GM12875 (cell line): ENCODE measurements at regions not wholly inside any gene's neighbourhood (a gene's known extent, or its start where the extent isn't known, plus 50 kb on each side); places are given as distances from the start of the nearest gene placed in this dataset.

Source experiments
- H3K4me3 ChIP-seq: one replicate; pipeline ENCODE4 v1.5.1; 2011; ENCODE audit warnings: low read depth, low read length, control low read depth
- CTCF ChIP-seq: IDR thresholded peaks from 2 replicates; pipeline ENCODE4 v1.5.1; 2011; ENCODE audit warnings: low read depth, mild to moderate bottlenecking, control low read depth, inconsistent platforms, low read length, moderate library complexity, borderline replicate concordance; ENCODE audit not compliant: insufficient read depth

- TF ChIP-seq CTCF, result no peak
- H3K4me3 ChIP-seq, result no peak overlapping the region
Measured at GRCh38 chr3:177286034-177286433, 88.8 kb upstream of the TBL1XR1 start.

- TF ChIP-seq CTCF, result no peak
Measured at GRCh38 chr3:177287231-177287630, 89.9 kb upstream of the TBL1XR1 start.

GRCh38 chr3:177290633-177291032 is 93.4 kb upstream of the TBL1XR1 start:
- no peak for TF ChIP-seq CTCF
- no peak overlapping the region for H3K4me3 ChIP-seq

More at GRCh38 chr3:177287231-177287630, 89.9 kb upstream of the TBL1XR1 start:
- no peak overlapping the region for H3K4me3 ChIP-seq

GRCh38 chr3:177294221-177294620 is 96.9 kb upstream of the TBL1XR1 start:
- TF ChIP-seq CTCF, result no peak
- H3K4me3 ChIP-seq, result no peak overlapping the region

- TF ChIP-seq CTCF, result no peak
- H3K4me3 ChIP-seq, result no peak overlapping the region
Measured at GRCh38 chr3:177295116-177295515, 97.8 kb upstream of the TBL1XR1 start.

- TF ChIP-seq CTCF, result no peak
- H3K4me3 ChIP-seq, result no peak overlapping the region
Measured at GRCh38 chr3:177299250-177299649, 102.0 kb upstream of the TBL1XR1 start.

- TF ChIP-seq CTCF, result no peak
Measured at GRCh38 chr3:177300039-177300833, 103.0 kb upstream of the TBL1XR1 start.

More at GRCh38 chr3:177300039-177300833, 103.0 kb upstream of the TBL1XR1 start:
- no peak overlapping the region for H3K4me3 ChIP-seq
